ENCODE measurements at regions not wholly inside any gene's neighbourhood (a gene's known extent, or its start where the extent isn't known, plus 50 kb on each side); places are given as distances from the start of the nearest gene placed in this dataset.

GRCh38 chr13:26942184-26942583 is 181.6 kb upstream of the GPR12 start:
- TF ChIP-seq CTCF (IDR thresholded peaks at IDR 0.05) (no peak), POLR2A (IDR thresholded peaks at IDR 0.05) (no peak), POLR2AphosphoS5 (IDR thresholded peaks at IDR 0.05) (no peak)

Measured in breast epithelium (tissue), 3 donors.